Jurkat, Clone E6-1 (cell line): ENCODE measurements at regions not wholly inside any gene's neighbourhood (a gene's known extent, or its start where the extent isn't known, plus 50 kb on each side); places are given as distances from the start of the nearest gene placed in this dataset.

Experiments used
- DNase-seq: peaks from one replicate; pipeline ENCODE4 v3.0.0-alpha.2; 2011; ENCODE audit warnings: low read depth, low spot score
- H3K4me3 ChIP-seq: 2 replicates; pipeline ENCODE4 v1.5.1; 2011; ENCODE audit warnings: mild to moderate bottlenecking, low read length, control low read depth, moderate library complexity

DNA sequence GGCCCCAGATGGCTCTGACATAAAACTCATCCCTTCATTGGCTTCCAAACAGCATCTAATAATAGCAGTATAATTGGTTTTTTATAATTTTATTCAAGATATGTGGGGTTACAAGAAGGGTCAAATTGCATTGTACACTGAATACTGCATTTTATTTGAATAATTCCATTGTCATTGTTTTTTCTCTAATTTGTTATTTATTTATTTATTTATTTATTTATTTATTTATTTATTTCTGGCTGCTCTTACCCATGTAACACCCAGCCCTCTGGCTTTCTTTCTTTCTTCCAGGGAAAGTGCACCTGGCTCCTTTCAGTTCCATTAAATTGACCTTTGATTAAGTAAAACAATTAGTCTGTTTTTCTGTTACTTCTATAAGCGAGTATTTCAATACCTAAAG, 210.1 kb downstream of the CDH9 start:
- H3K4me3 ChIP-seq, result no peak overlapping the region
- DNase-seq, result no peak

DNA sequence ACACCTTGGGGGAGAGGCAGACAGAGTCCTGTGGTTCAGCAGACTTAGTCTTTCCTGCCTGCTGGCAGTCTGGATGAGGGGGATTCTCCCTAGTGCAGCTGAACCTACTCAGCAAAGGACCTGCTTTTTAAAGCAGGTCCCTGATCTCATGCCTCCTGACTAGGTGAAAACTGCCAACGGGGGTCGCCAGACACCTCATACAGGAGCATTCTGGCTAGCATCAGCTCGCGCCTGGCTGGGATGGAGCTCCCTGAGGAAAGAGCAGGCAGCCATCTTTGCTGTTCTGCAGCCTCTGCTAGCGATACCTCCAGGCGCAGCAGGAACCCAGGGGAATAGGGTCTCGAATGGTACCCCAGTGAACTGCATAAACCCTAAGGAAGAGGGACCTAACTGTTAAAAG, 225.2 kb downstream of the CDH9 start:
- no peak for DNase-seq

DNA sequence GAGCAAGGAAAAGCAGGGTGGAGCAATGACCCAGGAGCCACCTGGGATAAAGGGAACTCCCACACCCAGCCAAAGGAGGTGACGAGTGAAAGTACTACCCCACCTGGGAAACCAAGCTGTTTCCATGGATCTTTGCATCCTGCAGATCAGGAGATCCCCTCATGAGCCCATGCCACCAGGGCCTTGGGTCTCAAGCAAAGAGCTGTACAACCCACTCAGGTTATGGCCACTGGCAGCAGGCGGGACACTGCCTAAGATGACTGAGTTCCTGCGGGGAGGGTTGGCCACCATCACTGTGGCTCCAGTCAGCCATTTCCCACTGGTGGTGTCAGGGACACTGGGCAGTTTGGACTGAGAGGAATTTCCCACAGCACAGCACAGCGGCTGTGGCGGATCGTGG, 225.7 kb downstream of the CDH9 start:
- no peak overlapping the region for H3K4me3 ChIP-seq
- no peak for DNase-seq

More for the DNA sequence above, 225.2 kb downstream of the CDH9 start:
- no peak overlapping the region for H3K4me3 ChIP-seq

- H3K4me3 ChIP-seq, result no peak overlapping the region
- no peak for DNase-seq
Observed at GRCh38 chr5:26807231-26808199, 230.9 kb downstream of the CDH9 start.

DNA sequence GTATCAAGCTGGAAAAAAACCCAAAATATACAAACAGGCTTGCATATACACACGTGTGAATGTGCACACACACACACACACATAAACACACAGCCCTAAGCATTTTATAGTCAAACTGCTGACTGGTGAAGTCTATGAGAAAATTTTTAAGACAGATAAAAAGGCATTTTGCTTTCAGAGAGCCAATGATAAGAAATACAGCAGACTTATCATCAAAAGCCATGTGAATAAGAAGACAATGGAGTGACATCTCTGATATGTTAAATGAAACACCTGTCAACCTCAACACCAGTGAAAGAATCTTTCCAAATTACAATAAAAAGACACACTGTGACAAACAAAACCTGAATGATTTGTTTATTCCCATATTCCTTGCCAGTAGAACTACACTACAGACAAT, 233.3 kb downstream of the CDH9 start:
- H3K4me3 ChIP-seq, result no peak overlapping the region
- no peak for DNase-seq

DNA sequence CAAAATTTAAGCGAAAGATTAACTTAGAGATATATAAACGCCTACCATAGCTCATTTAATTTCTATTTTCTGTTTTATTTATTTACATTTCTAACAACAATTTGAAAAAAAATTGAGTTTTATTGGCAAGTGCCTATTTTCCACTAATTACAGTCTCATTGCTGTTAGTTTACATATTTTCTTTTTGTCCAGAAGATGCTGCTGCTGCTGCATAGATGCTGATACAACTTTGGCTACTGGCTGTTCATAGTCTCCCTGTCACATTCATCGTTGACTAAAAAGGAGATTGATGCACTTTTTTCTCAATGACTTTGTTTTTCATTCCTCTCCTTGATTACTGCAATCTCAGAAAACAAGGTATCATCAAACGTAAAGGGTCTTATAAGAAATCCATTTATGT, 235.4 kb downstream of the CDH9 start:
- no peak overlapping the region for H3K4me3 ChIP-seq
- no peak for DNase-seq

- no peak for DNase-seq
- no peak overlapping the region for H3K4me3 ChIP-seq
Observed at GRCh38 chr5:26791433-26791832, 247.0 kb downstream of the CDH9 start.

DNA sequence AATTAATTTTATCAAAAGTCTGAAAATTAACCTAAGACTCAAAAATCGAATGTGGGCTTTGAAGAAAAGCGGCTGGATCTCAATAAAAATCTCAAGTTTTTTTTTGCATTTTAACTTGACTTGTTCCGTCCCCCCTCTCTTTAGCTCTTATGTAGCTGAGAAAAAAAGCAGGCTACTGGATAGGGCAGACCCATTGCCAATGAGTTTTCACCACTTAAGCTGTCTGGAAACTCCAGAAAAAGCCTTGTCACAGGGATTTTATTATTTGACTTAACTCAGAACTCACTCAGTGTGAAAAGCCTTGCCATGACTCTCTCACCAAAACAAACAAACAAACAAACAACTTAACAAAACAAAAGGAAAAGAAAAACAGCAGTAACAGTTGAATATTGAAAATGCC, 247.4 kb downstream of the CDH9 start:
- DNase-seq, result no peak
- no peak overlapping the region for H3K4me3 ChIP-seq

DNA sequence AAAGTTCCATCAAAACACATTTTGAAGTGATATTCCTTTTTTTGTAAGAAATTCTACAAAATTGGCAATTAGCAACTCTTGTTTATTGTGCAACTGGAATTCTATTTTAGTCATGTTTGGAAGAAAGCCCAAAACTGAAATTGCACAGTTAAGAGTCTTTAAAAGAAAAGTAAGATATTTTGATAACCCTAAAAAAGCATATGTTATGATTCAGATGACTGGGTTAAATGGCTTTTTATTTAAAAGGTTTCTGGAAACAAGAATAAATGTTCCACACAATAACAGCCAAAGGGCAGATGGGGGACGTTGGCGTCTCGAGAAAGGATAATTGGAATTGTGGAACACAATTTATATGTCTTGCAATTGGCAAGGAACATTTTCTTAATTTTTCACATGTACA, 275.2 kb downstream of the CDH9 start:
- no peak for DNase-seq

DNA sequence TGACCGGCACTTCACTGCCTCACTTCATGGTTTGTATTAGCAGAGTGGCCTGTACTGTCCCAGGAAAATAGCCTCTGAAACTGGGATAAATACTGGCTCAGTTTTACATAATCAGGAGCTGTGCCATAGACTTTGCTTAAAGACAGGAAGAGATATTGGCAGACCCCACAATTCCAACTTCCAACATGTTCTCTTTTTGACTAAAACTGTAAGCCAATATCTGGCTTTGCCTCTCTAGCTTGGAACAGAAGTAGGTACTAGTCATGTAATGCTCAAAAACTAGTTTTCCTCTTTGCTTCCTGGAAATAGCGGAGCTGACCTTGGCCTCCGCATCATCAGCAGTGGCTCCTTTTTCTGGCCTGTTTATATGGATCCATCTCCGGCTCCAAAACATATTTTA, 276.9 kb downstream of the CDH9 start:
- H3K4me3 ChIP-seq, result no peak overlapping the region
- no peak for DNase-seq

More for the DNA sequence above, 275.2 kb downstream of the CDH9 start:
- no peak overlapping the region for H3K4me3 ChIP-seq

- H3K4me3 ChIP-seq, result no peak overlapping the region
- no peak for DNase-seq
Observed at GRCh38 chr5:26761045-26761444, 277.3 kb downstream of the CDH9 start.

GRCh38 chr5:26757941-26758340, 280.4 kb downstream of the CDH9 start:
- DNase-seq, result no peak
- no peak overlapping the region for H3K4me3 ChIP-seq

DNA sequence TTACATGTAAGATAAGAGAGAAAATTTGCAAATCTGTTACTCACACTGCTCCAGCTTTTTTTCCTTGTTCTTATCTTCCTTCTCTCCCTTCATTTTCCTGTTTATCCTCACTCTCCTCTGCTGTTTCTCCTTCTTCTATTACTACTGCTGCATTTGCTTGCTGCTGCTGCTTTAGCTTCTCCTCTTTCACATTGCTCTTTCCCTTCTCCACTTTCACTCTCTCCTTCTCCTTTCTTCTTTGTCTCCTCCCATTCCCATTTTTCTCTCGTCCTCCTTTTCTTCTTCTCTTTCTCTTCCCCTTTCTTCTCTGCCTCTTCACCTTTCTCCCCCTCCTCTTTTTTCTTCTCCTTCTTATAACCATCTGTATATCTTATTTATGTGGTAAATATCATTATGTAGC, 288.6 kb downstream of the CDH9 start:
- no peak for DNase-seq
- no peak overlapping the region for H3K4me3 ChIP-seq

DNA sequence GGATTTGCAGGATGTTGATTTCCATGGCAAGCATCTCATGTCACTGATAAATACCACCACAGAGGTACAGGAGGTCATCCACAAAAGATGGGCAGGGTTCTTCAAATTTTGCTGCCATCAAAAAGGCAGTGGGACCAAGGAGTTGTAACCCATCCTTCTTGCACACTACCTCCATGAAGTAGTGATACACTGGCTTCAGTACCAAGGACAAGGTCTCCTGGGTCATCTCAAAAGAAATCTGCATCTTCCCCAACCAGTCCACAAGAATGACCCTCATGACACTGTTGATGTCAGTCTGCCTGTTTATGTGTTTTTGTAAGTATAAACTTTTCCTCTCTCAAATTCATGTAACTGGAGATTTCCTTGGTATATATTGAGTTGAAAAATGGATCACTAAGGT, 298.2 kb downstream of the CDH9 start:
- DNase-seq, result no peak

GRCh38 chr5:26737348-26738265, 300.8 kb downstream of the CDH9 start:
- no peak for DNase-seq
- H3K4me3 ChIP-seq, result no peak overlapping the region

More for the DNA sequence above, 298.2 kb downstream of the CDH9 start:
- H3K4me3 ChIP-seq, result no peak overlapping the region

GRCh38 chr5:26727916-26728315, 310.5 kb downstream of the CDH9 start:
- H3K4me3 ChIP-seq, result no peak overlapping the region
- DNase-seq, result no peak

DNA sequence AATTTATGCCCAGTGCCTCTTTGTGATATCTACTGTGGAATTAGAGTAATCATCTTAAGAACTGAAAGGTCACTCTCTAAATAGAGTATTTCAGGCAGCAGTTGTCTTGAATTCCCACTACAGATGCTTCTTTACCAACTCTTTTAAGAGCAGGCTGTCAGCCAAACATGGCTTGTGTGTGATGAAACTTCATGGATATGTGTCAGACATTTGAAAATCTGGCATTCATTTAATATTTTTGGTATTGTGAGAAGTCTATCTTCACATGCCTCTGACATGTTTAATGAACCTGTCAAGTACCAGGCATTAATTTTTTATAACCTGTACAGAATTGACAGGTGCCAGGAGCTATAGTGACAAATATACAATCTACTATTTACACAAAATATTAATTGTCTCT, 318.6 kb downstream of the CDH9 start:
- no peak for DNase-seq
- no peak overlapping the region for H3K4me3 ChIP-seq

DNA sequence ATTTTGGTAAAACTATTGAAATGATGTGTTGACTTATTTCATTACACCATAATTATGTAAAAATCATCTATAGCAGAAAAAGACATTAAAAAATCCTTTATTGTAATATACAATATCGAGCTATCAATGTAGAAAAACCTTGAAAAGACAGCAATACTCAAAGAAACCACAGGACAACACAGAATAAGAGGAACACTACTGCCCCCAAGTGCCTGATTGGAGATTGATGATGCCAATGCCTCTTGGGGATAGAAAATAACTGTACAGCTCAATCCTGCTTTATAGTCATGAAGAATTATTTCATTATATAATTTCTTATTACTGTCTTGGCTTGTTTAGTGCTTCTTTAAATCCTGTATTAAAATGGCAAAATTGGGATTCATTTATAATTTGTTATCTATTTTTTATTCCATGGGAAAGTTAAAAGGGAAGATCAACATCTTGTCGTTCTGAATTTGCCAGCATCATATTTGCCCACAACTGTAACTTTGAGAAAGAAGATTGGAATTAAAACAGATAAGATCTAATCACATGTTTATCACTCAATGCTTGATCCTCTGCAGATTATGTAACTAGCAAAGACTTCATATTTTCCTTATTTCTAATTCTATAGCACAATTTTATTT, 337.5 kb downstream of the CDH9 start:
- DNase-seq, result peak; percentile 41

DNA sequence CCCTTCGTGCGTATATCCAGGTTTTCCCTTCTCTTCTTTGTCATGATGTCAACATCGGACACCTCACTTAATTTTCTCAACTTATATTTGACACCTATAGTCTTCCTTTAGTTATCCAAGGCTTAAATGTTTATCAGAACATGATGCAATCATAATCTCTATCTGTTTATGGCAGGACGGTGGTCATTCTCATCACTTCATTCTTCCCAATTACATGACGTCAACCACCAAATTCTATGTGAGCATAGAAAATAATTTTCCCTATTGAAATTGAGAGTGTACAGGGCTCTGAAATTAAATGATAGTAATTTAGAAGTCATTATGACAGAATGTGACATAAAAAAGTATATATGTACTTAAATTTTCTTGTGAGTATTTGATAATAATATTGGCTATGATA, 345.4 kb downstream of the CDH9 start:
- H3K4me3 ChIP-seq, result no peak overlapping the region
- DNase-seq, result no peak

More for the DNA sequence above, 337.5 kb downstream of the CDH9 start:
- H3K4me3 ChIP-seq, result no peak overlapping the region

GRCh38 chr5:26691486-26691885, 346.9 kb downstream of the CDH9 start:
- H3K4me3 ChIP-seq, result no peak overlapping the region
- DNase-seq, result peak; percentile 61
